AG09309 (cell line): ENCODE measurements at regions not wholly inside any gene's neighbourhood (a gene's known extent, or its start where the extent isn't known, plus 50 kb on each side); places are given as distances from the start of the nearest gene placed in this dataset.

ENCODE experiments used
- DNase-seq: peaks from one replicate; pipeline ENCODE4 v3.0.0-alpha.2; 2010; ENCODE audit warnings: low read depth
- H3K4me3 ChIP-seq: 2 replicates; pipeline ENCODE4 v1.5.1; 2011; ENCODE audit warnings: mild to moderate bottlenecking, low read depth, low read length, moderate library complexity; ENCODE audit not compliant: control insufficient read depth
- CTCF ChIP-seq: IDR thresholded peaks from 2 replicates; pipeline ENCODE4 v1.5.1; 2011; ENCODE audit warnings: mild to moderate bottlenecking, low read depth, low read length, inconsistent platforms; ENCODE audit not compliant: insufficient read depth, control insufficient read depth; ENCODE audit errors: missing control alignments

- H3K4me3 ChIP-seq: no peak overlapping the region
- no peak for TF ChIP-seq CTCF
Observed at GRCh38 chr10:21049482-21049881, 152.4 kb upstream of the NEBL start.

GRCh38 chr10:21048068-21048467 lies 151.0 kb upstream of the NEBL start:
- H3K4me3 ChIP-seq: no peak overlapping the region
- no peak for DNase-seq
- TF ChIP-seq CTCF: no peak

More at GRCh38 chr10:21049482-21049881, 152.4 kb upstream of the NEBL start:
- no peak for DNase-seq

- no peak overlapping the region for H3K4me3 ChIP-seq
- no peak for TF ChIP-seq CTCF
- no peak for DNase-seq
Observed at GRCh38 chr10:21047511-21047910, 150.4 kb upstream of the NEBL start.

GRCh38 chr10:21047096-21047495 lies 150.0 kb upstream of the NEBL start:
- H3K4me3 ChIP-seq: no peak overlapping the region
- DNase-seq: no peak
- TF ChIP-seq CTCF: no peak

GRCh38 chr10:21043044-21043443 lies 145.9 kb upstream of the NEBL start:
- no peak overlapping the region for H3K4me3 ChIP-seq
- DNase-seq: no peak
- no peak for TF ChIP-seq CTCF

GRCh38 chr10:21042536-21042935 lies 145.4 kb upstream of the NEBL start:
- no peak overlapping the region for H3K4me3 ChIP-seq
- no peak for DNase-seq
- no peak for TF ChIP-seq CTCF
